SJSA1 (cell line): ENCODE measurements at regions not wholly inside any gene's neighbourhood (a gene's known extent, or its start where the extent isn't known, plus 50 kb on each side); places are given as distances from the start of the nearest gene placed in this dataset.
A peak's percentile ranks its signal among the peaks of the same experiment; 100 is the strongest.
"Not testable (repeated sequence)": the region's sequence is repeated elsewhere in the genome, so short reads cannot be mapped to it uniquely, and the experiment has no call there.

Source experiments
- DNase-seq, 2 experiments: peaks; one replicate each; pipeline ENCODE4 v3.0.0-alpha.2; 2015 to 2020; ENCODE audit warnings: low spot score in 2 of 2, low read depth in 1 of 2
- H3K27ac ChIP-seq: fragments of 250-450 bp; sonication (Bioruptor Pico); 2 replicates; pipeline ENCODE4 v1.5.1; 2020; ENCODE audit warnings: mild to moderate bottlenecking, moderate library complexity
- H3K27me3 ChIP-seq: fragments of 250-450 bp; sonication (Bioruptor Pico); replicated peaks from 2 replicates; pipeline ENCODE4 v1.5.1; 2020; ENCODE audit warnings: mild to moderate bottlenecking, moderate library complexity
- H3K36me3 ChIP-seq: fragments of 250-450 bp; sonication (Bioruptor Pico); 2 replicates; pipeline ENCODE4 v1.5.1; 2020; ENCODE audit warnings: mild to moderate bottlenecking
- H3K4me1 ChIP-seq: fragments of 250-450 bp; sonication (Bioruptor Pico); replicated peaks from 2 replicates; pipeline ENCODE4 v1.6.1; 2021; ENCODE audit warnings: mild to moderate bottlenecking
- H3K4me3 ChIP-seq: fragments of 250-450 bp; sonication (Bioruptor Pico); 2 replicates; pipeline ENCODE4 v1.5.1; 2020; ENCODE audit warnings: mild to moderate bottlenecking
- H3K9me3 ChIP-seq: fragments of 250-450 bp; sonication (Bioruptor Pico); replicated peaks from 2 replicates; pipeline ENCODE4 v1.5.1; 2020; ENCODE audit warnings: mild to moderate bottlenecking

DNA sequence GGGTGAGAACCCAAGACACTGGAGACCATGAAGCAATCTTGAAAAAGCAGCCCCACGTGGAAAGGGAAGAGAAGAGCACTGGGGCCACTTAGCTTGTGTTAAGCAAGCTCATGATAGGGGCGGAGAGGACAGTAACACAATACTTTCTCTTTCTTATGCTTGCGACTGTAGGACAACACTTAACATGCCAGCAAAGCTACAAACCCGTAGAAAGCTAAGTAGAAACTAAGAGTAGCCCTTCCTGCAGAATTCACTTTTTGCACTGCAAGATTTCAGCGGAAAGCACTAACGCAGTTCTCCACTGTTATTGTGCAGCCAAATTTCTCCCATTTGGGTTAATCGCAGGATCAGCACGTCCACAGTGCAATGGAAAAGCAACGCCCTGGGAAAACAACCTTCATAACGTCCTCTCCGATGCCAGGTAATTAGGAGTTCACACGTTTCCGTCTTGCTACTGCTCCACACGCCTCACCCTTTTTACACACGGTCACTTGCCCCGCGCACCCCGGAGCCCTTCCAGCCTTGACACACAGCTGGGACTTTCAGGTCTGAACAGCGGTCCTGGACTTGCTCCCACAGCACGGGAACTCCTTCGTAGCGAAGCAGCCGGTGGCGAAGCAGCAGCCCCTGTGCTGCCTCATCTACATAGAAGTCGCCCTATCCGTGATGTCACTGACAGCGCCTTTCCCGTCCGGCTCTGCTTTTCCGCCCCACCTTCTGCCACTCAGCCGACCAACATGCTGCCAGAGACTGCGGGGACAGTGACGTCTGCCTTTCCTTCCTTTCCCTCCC, 148.6 kb downstream of the PPIAL4G start:
- peak overlapping the region; percentile 43 for H3K4me3 ChIP-seq
- DNase-seq: peak; percentile 86 to 87
- peaks cover 6% of the 10 kb centered on the region; the same call in 1 of the 2 replicates for H3K4me1 ChIP-seq
- H3K36me3 ChIP-seq: no peaks in the 10 kb centered on the region
- H3K27ac ChIP-seq: peak overlapping the region; percentile 97
- H3K27me3 ChIP-seq: no peaks in the 10 kb centered on the region
- no peaks in the 10 kb centered on the region for H3K9me3 ChIP-seq

DNA sequence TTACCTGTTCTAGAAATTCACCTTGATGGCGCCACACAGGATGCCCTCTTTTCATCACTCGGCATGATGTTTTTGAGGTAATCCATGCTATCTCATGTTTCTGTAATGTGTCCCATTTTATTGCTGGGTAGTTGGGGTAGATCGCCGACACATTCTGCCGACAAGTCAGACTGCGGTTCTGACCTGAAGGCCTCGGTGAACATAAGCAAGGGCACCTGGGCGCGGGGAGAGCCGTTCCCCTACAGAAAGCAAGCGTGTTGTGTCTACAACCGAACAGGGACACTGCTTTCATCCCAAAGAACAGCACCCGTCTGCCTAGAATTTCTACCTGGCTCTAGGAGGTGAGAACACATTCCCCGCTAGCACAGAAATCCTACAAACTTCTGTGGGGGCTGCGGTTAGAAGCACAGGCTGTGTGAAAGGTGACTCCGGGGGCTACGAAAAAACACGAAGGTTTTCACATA, 149.2 kb downstream of the PPIAL4G start:
- no peaks in the 10 kb centered on the region for H3K36me3 ChIP-seq
- H3K9me3 ChIP-seq: no peaks in the 10 kb centered on the region
- H3K27me3 ChIP-seq: no peaks in the 10 kb centered on the region
- H3K4me1 ChIP-seq: peaks cover 6% of the 10 kb centered on the region; the same call in 1 of the 2 replicates
- peak overlapping the region; percentile 43 for H3K4me3 ChIP-seq
- DNase-seq: no peak
- H3K27ac ChIP-seq: no peak overlapping the region

- no peak for DNase-seq
- no peak overlapping the region for H3K4me3 ChIP-seq
These were observed 154.2 kb downstream of the PPIAL4G start for GRCh38 chr1:148328884-148329283.

GRCh38 chr1:148325031-148325430, 158.1 kb downstream of the PPIAL4G start:
- not testable (repeated sequence) for H3K9me3 ChIP-seq, H3K4me1 ChIP-seq, DNase-seq, H3K36me3 ChIP-seq, H3K27ac ChIP-seq, H3K27me3 ChIP-seq, H3K4me3 ChIP-seq

More at GRCh38 chr1:148328884-148329283, 154.2 kb downstream of the PPIAL4G start:
- no peaks in the 10 kb centered on the region for H3K36me3 ChIP-seq
- H3K9me3 ChIP-seq: no peaks in the 10 kb centered on the region
- no peaks in the 10 kb centered on the region for H3K27me3 ChIP-seq
- peaks cover 8% of the 10 kb centered on the region for H3K4me1 ChIP-seq
- H3K27ac ChIP-seq: no peak overlapping the region

DNA sequence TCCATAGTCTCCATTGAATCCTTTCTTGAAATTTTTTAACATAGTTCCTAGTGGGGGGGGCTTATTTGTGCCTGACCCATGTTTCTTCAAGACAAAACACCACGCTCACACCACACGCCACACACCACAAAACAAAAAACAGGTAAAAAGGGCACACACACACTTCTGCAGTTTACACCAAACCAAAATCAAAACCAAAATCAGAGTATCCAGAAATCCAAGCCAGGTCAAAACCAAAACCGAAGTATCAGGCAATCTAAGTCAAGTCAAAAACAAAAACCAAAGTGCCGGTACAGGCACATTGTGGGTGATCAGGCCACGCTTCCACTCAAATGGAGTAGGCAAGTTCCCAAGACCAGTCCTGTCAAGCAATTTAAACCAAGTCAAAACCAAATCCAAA, 158.6 kb downstream of the PPIAL4G start:
- not testable (repeated sequence) for H3K4me1 ChIP-seq, H3K27ac ChIP-seq, H3K9me3 ChIP-seq, H3K4me3 ChIP-seq, DNase-seq, H3K27me3 ChIP-seq, H3K36me3 ChIP-seq

DNA sequence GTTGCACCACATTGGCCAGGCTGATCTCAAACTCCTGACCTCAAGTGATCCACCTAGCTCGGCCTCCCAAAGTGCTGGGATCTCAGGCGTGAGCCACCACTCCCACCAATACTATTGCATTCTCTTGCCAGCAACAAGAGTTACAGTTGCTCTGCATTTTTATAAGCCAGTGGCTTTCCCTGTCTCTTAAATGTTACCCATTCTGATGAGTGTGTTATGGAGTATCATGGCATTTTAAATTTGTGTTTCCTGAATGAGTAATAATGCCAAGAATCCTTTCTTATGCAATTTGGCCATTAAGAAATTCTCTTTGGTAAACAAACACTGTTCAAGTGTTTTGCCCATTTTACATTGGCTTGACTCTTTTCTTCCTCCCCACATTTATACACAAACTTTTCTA, 163.0 kb downstream of the PPIAL4G start:
- not testable (repeated sequence) for H3K27me3 ChIP-seq, H3K4me1 ChIP-seq, H3K36me3 ChIP-seq, H3K4me3 ChIP-seq, H3K27ac ChIP-seq, H3K9me3 ChIP-seq
- DNase-seq: peak in 1 of 2 experiments; percentile 12

GRCh38 chr1:148318904-148319242, 164.2 kb downstream of the PPIAL4G start:
- DNase-seq: no peak
- peaks cover 5% of the 10 kb centered on the region; the same call in 1 of the 2 replicates for H3K4me1 ChIP-seq
- no peaks in the 10 kb centered on the region for H3K27me3 ChIP-seq
- no peaks in the 10 kb centered on the region for H3K9me3 ChIP-seq
- no peak overlapping the region for H3K27ac ChIP-seq
- H3K36me3 ChIP-seq: no peaks in the 10 kb centered on the region
- H3K4me3 ChIP-seq: no peak overlapping the region

- no peaks in the 10 kb centered on the region for H3K36me3 ChIP-seq
- H3K4me3 ChIP-seq: no peak overlapping the region
- H3K9me3 ChIP-seq: no peaks in the 10 kb centered on the region
- H3K27ac ChIP-seq: no peak overlapping the region
- peaks cover 5% of the 10 kb centered on the region; the same call in 1 of the 2 replicates for H3K4me1 ChIP-seq
- DNase-seq: no peak
- H3K27me3 ChIP-seq: no peaks in the 10 kb centered on the region
These were observed 164.8 kb downstream of the PPIAL4G start for GRCh38 chr1:148318123-148318903.

DNA sequence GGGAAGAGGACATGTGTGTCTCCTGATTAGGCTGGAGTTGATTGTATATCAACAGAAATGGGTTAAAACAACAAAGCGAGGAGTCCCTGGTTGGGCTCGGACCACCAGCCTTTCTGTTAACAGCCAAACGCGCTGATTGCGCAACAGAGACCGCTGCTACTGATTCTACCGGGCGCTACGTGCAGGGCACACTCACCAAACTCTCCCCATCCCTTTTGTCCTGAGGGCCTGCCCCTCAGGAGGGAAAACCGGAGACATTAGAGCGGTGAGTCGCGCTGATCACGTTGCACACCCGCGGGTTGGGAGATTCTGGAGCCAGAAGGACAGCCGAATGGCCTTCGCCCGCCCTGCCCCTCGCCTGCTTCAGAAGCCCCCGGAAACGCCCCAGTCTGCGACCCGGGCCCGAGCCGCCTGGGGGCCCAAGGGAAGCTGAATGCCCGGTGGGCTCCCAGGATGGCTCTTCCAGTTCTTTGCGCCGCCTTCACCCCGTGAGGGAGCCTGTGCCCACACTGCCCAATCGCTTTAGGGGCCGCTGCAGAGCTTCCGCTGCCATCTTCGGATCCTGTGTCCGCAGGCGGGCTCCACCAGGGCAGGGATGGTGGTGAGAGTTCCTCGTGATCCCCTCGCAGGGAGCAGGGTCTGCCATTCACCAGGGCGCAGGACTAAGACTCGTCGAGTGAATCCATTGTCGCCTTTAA, 165.4 kb upstream of the NBPF11 start:
- Histone ChIP-seq H3K27ac (no peak overlapping the region), H3K36me3 (no peaks in the 10 kb centered on the region), H3K4me3 (no peak overlapping the region), H3K9me3 (no peaks in the 10 kb centered on the region), H3K4me1 (peaks cover 5% of the 10 kb centered on the region; the same call in 1 of the 2 replicates), H3K27me3 (no peaks in the 10 kb centered on the region)
- no peak for DNase-seq

DNA sequence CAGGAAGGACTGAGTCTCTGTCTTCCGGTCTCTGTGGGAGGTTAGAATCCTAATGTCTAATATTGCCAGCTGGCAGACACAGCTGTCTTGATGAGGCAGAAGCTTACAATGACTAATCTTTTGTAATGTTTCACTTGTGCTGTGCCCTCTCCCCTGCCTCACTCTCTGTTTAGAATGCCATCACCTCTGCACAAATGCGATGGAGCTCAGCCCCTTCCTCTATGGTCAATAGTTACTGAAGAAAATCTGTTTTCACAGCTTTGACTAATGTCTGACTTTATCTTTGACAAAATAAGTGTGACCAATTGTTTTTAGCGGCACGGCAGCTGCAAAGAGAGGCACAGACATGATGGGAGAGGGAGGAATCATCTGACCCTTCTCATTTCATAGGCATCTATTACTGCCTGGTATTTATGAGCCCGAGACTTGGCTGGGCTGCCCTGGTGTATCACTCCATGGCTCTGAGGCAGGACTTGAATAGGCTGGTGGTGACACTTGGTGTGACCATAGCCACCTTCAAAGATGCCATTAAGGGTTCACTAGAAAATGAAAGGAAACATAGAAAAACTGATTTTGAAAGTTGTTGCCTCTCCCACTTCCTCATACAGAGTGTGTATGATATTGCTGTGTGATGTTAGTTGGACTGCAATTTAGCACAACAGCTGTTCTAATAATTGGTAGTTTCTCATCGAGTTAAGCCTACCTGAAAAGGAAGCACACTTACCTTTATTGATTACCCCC, 163.2 kb upstream of the NBPF11 start:
- H3K4me3 ChIP-seq: no peak overlapping the region
- peak in 1 of 2 experiments; percentile 36 for DNase-seq
- H3K36me3 ChIP-seq: no peaks in the 10 kb centered on the region
- H3K4me1 ChIP-seq: peaks cover 5% of the 10 kb centered on the region; the same call in 1 of the 2 replicates
- 0 out of 2 replicates have a peak, but pooled peaks cover under 1% of the 10 kb centered on the region for H3K9me3 ChIP-seq
- no peak overlapping the region for H3K27ac ChIP-seq
- H3K27me3 ChIP-seq: no peaks in the 10 kb centered on the region

- H3K36me3 ChIP-seq: no peaks in the 10 kb centered on the region
- no peak overlapping the region for H3K27ac ChIP-seq
- no peak for DNase-seq
- 0 out of 2 replicates have a peak, but pooled peaks cover 3% of the 10 kb centered on the region for H3K9me3 ChIP-seq
- H3K4me3 ChIP-seq: no peak overlapping the region
- no peaks in the 10 kb centered on the region for H3K27me3 ChIP-seq
- H3K4me1 ChIP-seq: peaks cover 5% of the 10 kb centered on the region; the same call in 1 of the 2 replicates
These were observed 158.7 kb upstream of the NBPF11 start for GRCh38 chr1:148310807-148311206.

DNA sequence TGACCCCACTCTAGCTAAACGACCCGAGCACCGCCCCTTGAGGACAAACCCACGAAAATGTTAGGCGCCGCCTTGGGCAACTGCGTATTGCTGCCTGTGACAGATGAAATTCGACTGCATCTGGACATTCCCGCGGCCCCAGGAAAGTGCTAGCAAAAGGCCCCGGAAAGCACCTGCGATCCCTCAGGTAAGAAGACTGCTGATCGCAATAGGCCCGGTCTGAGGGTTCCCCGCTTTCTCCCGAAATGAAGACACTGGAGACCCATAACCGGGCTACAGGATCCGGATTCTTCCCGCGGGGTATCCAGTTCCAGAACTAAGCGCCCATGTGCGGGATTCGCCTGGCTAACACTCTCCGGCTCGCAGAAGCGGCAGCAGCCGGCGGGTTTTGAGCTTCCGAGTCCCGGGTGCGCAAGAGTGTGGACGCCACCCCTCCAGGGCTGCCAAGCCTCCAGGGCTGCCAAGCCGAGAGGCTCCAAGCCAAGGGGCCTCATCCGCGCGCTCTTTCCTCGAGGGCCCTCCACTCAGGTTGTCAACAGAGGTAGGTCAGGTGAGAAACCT, 157.9 kb upstream of the NBPF11 start:
- no peaks in the 10 kb centered on the region for H3K27me3 ChIP-seq
- no peak overlapping the region for H3K4me3 ChIP-seq
- H3K4me1 ChIP-seq: peaks cover 3% of the 10 kb centered on the region; the same call in 1 of the 2 replicates
- H3K36me3 ChIP-seq: no peaks in the 10 kb centered on the region
- H3K27ac ChIP-seq: no peak overlapping the region
- H3K9me3 ChIP-seq: 0 out of 2 replicates have a peak, but pooled peaks cover 3% of the 10 kb centered on the region
- no peak for DNase-seq
